K562 (cell line): ENCODE measurements at regions not wholly inside any gene's neighbourhood (a gene's known extent, or its start where the extent isn't known, plus 50 kb on each side); places are given as distances from the start of the nearest gene placed in this dataset.

Experiments
- ATAC-seq: fragments of 200-7000 bp; cut with Tn5 transposase; 3 replicates; pipeline ENCODE4 v1.9.1; 2020; ENCODE audit warnings: moderate library complexity
- BruUV-seq: library from RNA; stranded (reverse); fragments of 400-500 nt; replicated peaks from 2 replicates; lab custom pipeline; 2021; lab: Mats Ljungman, UMichigan
- CTCF ChIA-PET: fragments of 300-600 bp; formaldehyde crosslinking; extraction: SDS; loops from one replicate; lab custom pipeline; 2021; ENCODE audit warnings: low intra/inter-chr PET ratio; lab: Yijun Ruan, JAX
- POLR2A ChIA-PET: fragments of 300-600, 350-650 bp; sonication (Branson Sonifier 250); formaldehyde crosslinking; extraction: SDS; loops from one replicate; lab custom pipeline; 2021; ENCODE audit warnings: antibody characterized with exemption, inconsistent platforms; lab: Yijun Ruan, JAX
- DNase-seq, 4 experiments: peaks; one replicate each; pipeline versions ENCODE4 v3.0.0 to v3.0.0-alpha.2; 2011 to 2018; ENCODE audit warnings: low spot score in 3 of 4, mixed read lengths in 3 of 4; ENCODE audit errors: extremely low read depth in 1 of 4
- FAIRE-seq: peaks from 2 replicates; lab custom pipeline; 2011; peaks lifted over from hg19 to GRCh38; lab: Jason Lieb, UNC
- H2AFZ ChIP-seq: 2 replicates; pipeline ENCODE4 v1.6.0; 2011; ENCODE audit warnings: low read depth, low read length, control low read depth, inconsistent platforms
- H3K27ac ChIP-seq: fragments of 200-600 bp; 3 replicates; pipeline ENCODE4 v1.8.0; 2011; ENCODE audit warnings: low read depth, mild to moderate bottlenecking, control low read depth, inconsistent platforms, low read length, moderate library complexity, mixed read lengths; ENCODE audit errors: extremely low read depth
- H3K27me3 ChIP-seq, 2 experiments: fragments of 300-600 bp in 1 of 2; 2 replicates in 1 of 2; 3 replicates in 1 of 2; pipeline versions ENCODE4 v1.6.0 to v1.8.0; 2011; ENCODE audit warnings: inconsistent platforms in 2 of 2, low read length in 2 of 2, mild to moderate bottlenecking in 1 of 2, mixed read lengths in 1 of 2, moderate library complexity in 1 of 2; ENCODE audit not compliant: control insufficient read depth in 2 of 2, insufficient read depth in 2 of 2
- H3K36me3 ChIP-seq: fragments of 300-600 bp; 3 replicates; pipeline ENCODE4 v1.8.0; 2011; ENCODE audit warnings: mild to moderate bottlenecking, low read length, inconsistent platforms; ENCODE audit not compliant: control insufficient read depth, insufficient read depth
- H3K4me1 ChIP-seq, 2 experiments: fragments of 200-600 bp in 1 of 2; replicated peaks in 1 of 2; 2 replicates in 1 of 2; 3 replicates in 1 of 2; pipeline versions ENCODE4 v1.5.1 to v1.8.0; 2011; ENCODE audit warnings: inconsistent platforms in 2 of 2, low read length in 2 of 2, mild to moderate bottlenecking in 1 of 2, mixed read lengths in 1 of 2, moderate library complexity in 1 of 2; ENCODE audit not compliant: control insufficient read depth in 2 of 2, insufficient read depth in 2 of 2
- H3K4me2 ChIP-seq: 2 replicates; pipeline ENCODE4 v1.6.1; 2011; ENCODE audit warnings: low read length, control low read depth, inconsistent platforms, mixed read lengths; ENCODE audit not compliant: insufficient read depth
- H3K4me3 ChIP-seq: fragments of 200-600 bp; sonication (generic), shearing (Covaris generic); 2 replicates; pipeline ENCODE4 v1.5.1; 2016; ENCODE audit warnings: control low read depth, inconsistent platforms
- H3K79me2 ChIP-seq: fragments of 200-600 bp; 3 replicates; pipeline ENCODE4 v1.8.0; 2011; ENCODE audit warnings: low read length, inconsistent platforms; ENCODE audit not compliant: control insufficient read depth, insufficient read depth
- H3K9ac ChIP-seq, 2 experiments: 2 replicates each; pipeline versions ENCODE4 v1.6.0 to v1.6.1; 2011; ENCODE audit warnings: low read depth in 2 of 2, low read length in 2 of 2, control low read depth in 1 of 2, inconsistent platforms in 1 of 2, mild to moderate bottlenecking in 1 of 2, mixed read lengths in 1 of 2; ENCODE audit not compliant: insufficient read depth in 1 of 2
- H3K9me1 ChIP-seq: one replicate; pipeline ENCODE4 v1.6.0; 2011; ENCODE audit warnings: inconsistent platforms, mild to moderate bottlenecking, low read length, moderate library complexity; ENCODE audit not compliant: control insufficient read depth, insufficient read depth
- H3K9me3 ChIP-seq: replicated peaks from 2 replicates; pipeline ENCODE4 v1.5.1; 2011; ENCODE audit warnings: low read depth, low read length, inconsistent platforms; ENCODE audit not compliant: control insufficient read depth, insufficient read depth
- H4K20me1 ChIP-seq: replicated peaks from 2 replicates; pipeline ENCODE4 v1.6.1; 2011; ENCODE audit warnings: low read length, inconsistent platforms, mixed read lengths; ENCODE audit not compliant: control insufficient read depth, insufficient read depth
- NR0B1 ChIP-seq: fragments of 450-650 bp; IDR thresholded peaks from one replicate; pipeline ENCODE4 v1.6.1; 2018; ENCODE audit warnings: mild to moderate bottlenecking, moderate library complexity; ENCODE audit not compliant: partially characterized antibody
- RFX1 ChIP-seq: fragments of 450-650 bp; IDR thresholded peaks from 2 replicates; pipeline ENCODE4 v1.6.1; 2016; ENCODE audit warnings: mild to moderate bottlenecking, moderate library complexity
- RFX5 ChIP-seq: IDR thresholded peaks from 2 replicates; pipeline ENCODE4 v1.6.1; 2011; ENCODE audit warnings: low read depth, mild to moderate bottlenecking, improper control_type of control experiment, low read length
- WGBS: fragments of 100-300 bp; shearing (Covaris generic); methylation state at CpG from one replicate; pipeline ENCODE4 v1.1.6; 2016; ENCODE audit warnings: low coverage, mixed read lengths; ENCODE audit not compliant: insufficient coverage; ENCODE audit errors: missing lambda C conversion rate; 5-methylcytosine and 5-hydroxymethylcytosine counted together
- in situ Hi-C: fragments of 300-500 bp; cut with MboI; formaldehyde crosslinking; loops from 4 replicates; pipeline ENCODE4 v1.15.0; 2018; ENCODE audit warnings: inconsistent platforms, mixed read lengths
- intact Hi-C: fragments of 100-400 bp; cut with micrococcal nuclease; formaldehyde crosslinking; loops from 2 replicates; pipeline ENCODE4 v1.14.2; 2022

GRCh38 chr10:79014796-79015195, 54.0 kb upstream of the ZMIZ1 start:
- Histone ChIP-seq H3K9me3 (0 out of 2 replicates have a peak, but pooled peaks cover 5% of the 10 kb centered on the region), H2AFZ (no peak overlapping the region), H3K4me1 (peaks cover 8 to 12% of the 10 kb centered on the region in 2 experiments; a peak in 3 of 5 replicates), H3K79me2 (no peaks in the 10 kb centered on the region), H3K27ac (no peak overlapping the region), H4K20me1 (no peaks in the 10 kb centered on the region), H3K36me3 (no peaks in the 10 kb centered on the region), H3K4me2 (no peak overlapping the region), H3K27me3 (peaks cover 12 to 39% of the 10 kb centered on the region in 2 experiments; a peak in 4 of 5 replicates), H3K9ac (no peak overlapping the region; a peak in 1 of 4 replicates), H3K4me3 (no peak overlapping the region), H3K9me1 (no peaks in the 10 kb centered on the region)
- ATAC-seq (no peak), FAIRE-seq (no peak), DNase-seq (no peak)
- 64% methylated on average over 1 of the region's 1 CpG for WGBS
- in situ Hi-C loops = no loop called here
- TF ChIP-seq RFX5 (no peak), RFX1 (peak; percentile 70; the same call in 1 of the 2 replicates), NR0B1 (no peak)
- BruUV-seq = no TSS peak
- CTCF ChIA-PET = no interaction called here
- POLR2A ChIA-PET = interaction anchor here (0.7 to 2.3 kb wide), 2 partner anchors 10 kb away, joined by 3 to 8 read pairs; no protein-coding TSS in a partner anchor
- intact Hi-C loops = no loop called here
